Body of pancreas (tissue), 4 donors: ENCODE measurements at regions not wholly inside any gene's neighbourhood (a gene's known extent, or its start where the extent isn't known, plus 50 kb on each side); places are given as distances from the start of the nearest gene placed in this dataset.
"Not testable (repeated sequence)": the region's sequence is repeated elsewhere in the genome, so short reads cannot be mapped to it uniquely, and the experiment has no call there.

Experiments used
- POLR2A ChIP-seq, 3 donors: fragments of 450-650 bp; IDR thresholded peaks; one replicate each; pipeline ENCODE4 v1.6.1; 2016; ENCODE audit warnings: antibody characterized with exemption in 3 of 3, mild to moderate bottlenecking in 2 of 3
- TF ChIP-seq, protein P1 (sequence below), 7 experiments: fragments of 450-650 bp in 4 of 7; fragments of 200-600 bp in 3 of 7; sonication (generic) in 3 of 7; IDR thresholded peaks; one replicate each; pipeline ENCODE4 v1.5.1; 2016 to 2019; ENCODE audit warnings: antibody characterized with exemption in 7 of 7

DNA sequence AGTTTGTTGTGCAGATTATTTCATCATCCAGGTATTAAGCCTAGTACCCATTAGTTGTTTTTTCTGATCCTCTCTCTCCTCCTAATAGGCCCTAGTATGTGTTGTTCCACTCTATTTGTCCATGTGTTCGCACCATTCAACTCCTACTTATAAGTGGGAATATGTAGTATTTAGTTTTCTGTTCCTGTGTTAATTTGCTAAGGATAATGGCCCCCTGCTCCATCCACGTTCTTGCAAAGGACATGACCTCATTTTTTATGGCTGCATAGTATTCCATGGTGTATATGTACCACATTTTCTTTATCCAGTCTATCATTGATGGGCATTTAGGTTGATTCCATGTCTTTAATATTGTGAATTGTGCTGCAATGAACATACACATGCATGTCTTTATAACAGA lies 107.8 kb downstream of the ZNF429 start:
- TF ChIP-seq, protein P1, sequence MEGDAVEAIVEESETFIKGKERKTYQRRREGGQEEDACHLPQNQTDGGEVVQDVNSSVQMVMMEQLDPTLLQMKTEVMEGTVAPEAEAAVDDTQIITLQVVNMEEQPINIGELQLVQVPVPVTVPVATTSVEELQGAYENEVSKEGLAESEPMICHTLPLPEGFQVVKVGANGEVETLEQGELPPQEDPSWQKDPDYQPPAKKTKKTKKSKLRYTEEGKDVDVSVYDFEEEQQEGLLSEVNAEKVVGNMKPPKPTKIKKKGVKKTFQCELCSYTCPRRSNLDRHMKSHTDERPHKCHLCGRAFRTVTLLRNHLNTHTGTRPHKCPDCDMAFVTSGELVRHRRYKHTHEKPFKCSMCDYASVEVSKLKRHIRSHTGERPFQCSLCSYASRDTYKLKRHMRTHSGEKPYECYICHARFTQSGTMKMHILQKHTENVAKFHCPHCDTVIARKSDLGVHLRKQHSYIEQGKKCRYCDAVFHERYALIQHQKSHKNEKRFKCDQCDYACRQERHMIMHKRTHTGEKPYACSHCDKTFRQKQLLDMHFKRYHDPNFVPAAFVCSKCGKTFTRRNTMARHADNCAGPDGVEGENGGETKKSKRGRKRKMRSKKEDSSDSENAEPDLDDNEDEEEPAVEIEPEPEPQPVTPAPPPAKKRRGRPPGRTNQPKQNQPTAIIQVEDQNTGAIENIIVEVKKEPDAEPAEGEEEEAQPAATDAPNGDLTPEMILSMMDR (IDR thresholded peaks at IDR 0.05), result not testable (repeated sequence)
- not testable (repeated sequence) for TF ChIP-seq POLR2A (IDR thresholded peaks at IDR 0.05)
